GM10248 (cell line): ENCODE measurements at regions not wholly inside any gene's neighbourhood (a gene's known extent, or its start where the extent isn't known, plus 50 kb on each side); places are given as distances from the start of the nearest gene placed in this dataset.

ENCODE experiments used
- CTCF ChIA-PET: fragments of 300-600 bp; sonication (Branson Sonifier 250); formaldehyde crosslinking; extraction: SDS; loops from one replicate; lab custom pipeline; 2021; ENCODE audit warnings: antibody characterized with exemption; lab: Yijun Ruan, JAX
- POLR2A ChIA-PET: fragments of 350-650 bp; sonication (Branson Sonifier 250); formaldehyde crosslinking; extraction: SDS; loops from one replicate; lab custom pipeline; 2020; ENCODE audit warnings: antibody characterized with exemption; lab: Yijun Ruan, JAX
- DNase-seq: peaks from one replicate; pipeline ENCODE4 v3.0.0; 2012; ENCODE audit errors: extremely low spot score
- CTCF ChIP-seq: IDR thresholded peaks from 2 replicates; pipeline ENCODE4 v1.5.1; 2012; ENCODE audit warnings: mild to moderate bottlenecking, low read depth; ENCODE audit errors: extremely low read depth, missing control alignments, control extremely low read depth

GRCh38 chr16:63617047-63617989 lies 1504.5 kb downstream of the CDH11 start:
- ChIA-PET CTCF (interaction anchor here (1.1 kb wide), 1 partner anchor 10 kb away, joined by 4 read pairs; no protein-coding TSS in a partner anchor), POLR2A (no interaction called here)
- DNase-seq: no peak
- TF ChIP-seq CTCF: no peak

GRCh38 chr16:63614429-63614828 lies 1507.4 kb downstream of the CDH11 start:
- POLR2A ChIA-PET: no interaction called here
- CTCF ChIA-PET: interaction anchor here (1.6 kb wide), 1 partner anchor 8 kb away, joined by 3 read pairs; no protein-coding TSS in a partner anchor
- no peak for DNase-seq
- no peak for TF ChIP-seq CTCF

GRCh38 chr16:63613701-63614100 lies 1508.2 kb downstream of the CDH11 start:
- no peak for TF ChIP-seq CTCF
- ChIA-PET POLR2A (no interaction called here), CTCF (no interaction called here)
- DNase-seq: no peak

- no peak for TF ChIP-seq CTCF
- CTCF ChIA-PET: no interaction called here
- POLR2A ChIA-PET: no interaction called here
- no peak for DNase-seq
These were observed 1509.2 kb downstream of the CDH11 start for GRCh38 chr16:63612462-63613227.

GRCh38 chr16:63606778-63607177 lies 1515.1 kb downstream of the CDH11 start:
- CTCF ChIA-PET: interaction anchor here (1.5 to 2.0 kb wide), 3 partner anchors 8 to 26 kb away, joined by 3 to 4 read pairs (median 3); no protein-coding TSS in a partner anchor
- no peak for DNase-seq
- POLR2A ChIA-PET: no interaction called here
- TF ChIP-seq CTCF: no peak

- no peak for TF ChIP-seq CTCF
- ChIA-PET POLR2A (no interaction called here), CTCF (no interaction called here)
- no peak for DNase-seq
These were observed 1519.5 kb downstream of the CDH11 start for GRCh38 chr16:63602206-63602927.
